ENCODE measurements at regions not wholly inside any gene's neighbourhood (a gene's known extent, or its start where the extent isn't known, plus 50 kb on each side); places are given as distances from the start of the nearest gene placed in this dataset.

GRCh38 chr20:48558906-48559305 is 268.9 kb downstream of the PREX1 start:
- no peak for TF ChIP-seq EZH2 (IDR thresholded peaks at IDR 0.05; ENCODE audit: borderline replicate concordance, low read length)
- no peak for TF ChIP-seq CTCF (conservative IDR thresholded peaks at IDR 0.05 in 1 of 2, IDR thresholded peaks at IDR 0.05 in 1 of 2; ENCODE audit: extremely low read depth in 1 of 2, insufficient read depth in 1 of 2, low read depth in 1 of 2, low read length in 2 of 2)

Data from mammary epithelial cell (primary cell).